ENCODE measurements at regions not wholly inside any gene's neighbourhood (a gene's known extent, or its start where the extent isn't known, plus 50 kb on each side); places are given as distances from the start of the nearest gene placed in this dataset.

- H3K36me3 ChIP-seq (replicated peaks in 1 of 2): no peaks in the 10 kb centered on the region
- H3K4me1 ChIP-seq (replicated peaks in 1 of 2): no peaks in the 10 kb centered on the region
- no peak for DNase-seq
- H3K27ac ChIP-seq: no peak overlapping the region
- WGBS, 4 donors: 65 to 81% (median 72%) methylated on average over 3 of the region's 3 CpGs
- intact Hi-C loops (cut with DNase I): no loop called here
- H3K27me3 ChIP-seq: peaks cover 4% of the 10 kb centered on the region
- no peaks in the 10 kb centered on the region for H3K9me3 ChIP-seq (replicated peaks in 1 of 3)
- TF ChIP-seq POLR2A (IDR thresholded peaks at IDR 0.05): no peak
- TF ChIP-seq CTCF (IDR thresholded peaks at IDR 0.05): no peak
- no peak overlapping the region for H3K4me3 ChIP-seq
Measured at GRCh38 chr4:162700815-162701361, 465.8 kb downstream of the NAF1 start.

GRCh38 chr4:162700358-162700757 is 466.3 kb downstream of the NAF1 start:
- 63 to 72% (median 69%) methylated on average over 2 of the region's 2 CpGs; no CpG with 5 or more reads in 1 of the 4 donors for WGBS, 4 donors
- Histone ChIP-seq H3K9me3 (replicated peaks in 1 of 3) (no peaks in the 10 kb centered on the region), H3K4me1 (replicated peaks in 1 of 2) (no peaks in the 10 kb centered on the region), H3K27ac (no peak overlapping the region), H3K36me3 (replicated peaks in 1 of 2) (no peaks in the 10 kb centered on the region), H3K4me3 (no peak overlapping the region), H3K27me3 (peaks cover 4% of the 10 kb centered on the region)
- TF ChIP-seq CTCF (IDR thresholded peaks at IDR 0.05) (no peak), POLR2A (IDR thresholded peaks at IDR 0.05) (no peak)
- intact Hi-C loops (cut with DNase I): no loop called here
- DNase-seq: no peak

- H3K27me3 ChIP-seq: peaks cover 4% of the 10 kb centered on the region
- 83 to 100% (median 88%) methylated on average over 1 of the region's 1 CpG for WGBS, 4 donors
- no peak overlapping the region for H3K4me3 ChIP-seq
- H3K36me3 ChIP-seq (replicated peaks in 1 of 2): no peaks in the 10 kb centered on the region
- DNase-seq: no peak
- no peak overlapping the region for H3K27ac ChIP-seq
- H3K4me1 ChIP-seq (replicated peaks in 1 of 2): no peaks in the 10 kb centered on the region
- intact Hi-C loops (cut with DNase I): no loop called here
- no peaks in the 10 kb centered on the region for H3K9me3 ChIP-seq (replicated peaks in 1 of 3)
- TF ChIP-seq CTCF (IDR thresholded peaks at IDR 0.05): no peak
- no peak for TF ChIP-seq POLR2A (IDR thresholded peaks at IDR 0.05)
Measured at GRCh38 chr4:162699629-162700028, 467.1 kb downstream of the NAF1 start.

- Histone ChIP-seq H3K27ac (no peak overlapping the region), H3K27me3 (no peaks in the 10 kb centered on the region), H3K36me3 (replicated peaks in 1 of 2) (no peaks in the 10 kb centered on the region), H3K4me3 (no peak overlapping the region), H3K9me3 (replicated peaks in 1 of 3) (no peaks in the 10 kb centered on the region), H3K4me1 (replicated peaks in 1 of 2) (no peaks in the 10 kb centered on the region)
- DNase-seq: no peak
- 92 to 100% (median 97%) methylated on average over 1 of the region's 1 CpG for WGBS, 4 donors
- intact Hi-C loops (cut with DNase I): no loop called here
- TF ChIP-seq POLR2A (IDR thresholded peaks at IDR 0.05): no peak
- no peak for TF ChIP-seq CTCF (IDR thresholded peaks at IDR 0.05)
Measured at GRCh38 chr4:162685410-162685809, 481.3 kb downstream of the NAF1 start.

All from adrenal gland (tissue), 9 donors.